H1 (cell line): ENCODE measurements at regions not wholly inside any gene's neighbourhood (a gene's known extent, or its start where the extent isn't known, plus 50 kb on each side); places are given as distances from the start of the nearest gene placed in this dataset.

Source experiments
- CHD7 ChIP-seq: fragments of 300-600 bp; sonication (generic); IDR thresholded peaks from 2 replicates; pipeline ENCODE4 v1.7.1; 2012; ENCODE audit warnings: low read length, moderate library complexity, mild to moderate bottlenecking, inconsistent platforms; ENCODE audit not compliant: insufficient replicate concordance
- POU5F1 ChIP-seq: IDR thresholded peaks from 2 replicates; pipeline ENCODE4 v1.6.1; 2011; ENCODE audit warnings: low read depth, mild to moderate bottlenecking, low read length, moderate library complexity
- SP2 ChIP-seq: IDR thresholded peaks from 2 replicates; pipeline ENCODE4 v1.6.1; 2012; ENCODE audit warnings: mild to moderate bottlenecking, low read length, inconsistent platforms
- TF ChIP-seq, protein P1 (sequence below): IDR thresholded peaks from 2 replicates; pipeline ENCODE4 v1.6.1; 2011; ENCODE audit warnings: low read length, improper control_type of control experiment

DNA sequence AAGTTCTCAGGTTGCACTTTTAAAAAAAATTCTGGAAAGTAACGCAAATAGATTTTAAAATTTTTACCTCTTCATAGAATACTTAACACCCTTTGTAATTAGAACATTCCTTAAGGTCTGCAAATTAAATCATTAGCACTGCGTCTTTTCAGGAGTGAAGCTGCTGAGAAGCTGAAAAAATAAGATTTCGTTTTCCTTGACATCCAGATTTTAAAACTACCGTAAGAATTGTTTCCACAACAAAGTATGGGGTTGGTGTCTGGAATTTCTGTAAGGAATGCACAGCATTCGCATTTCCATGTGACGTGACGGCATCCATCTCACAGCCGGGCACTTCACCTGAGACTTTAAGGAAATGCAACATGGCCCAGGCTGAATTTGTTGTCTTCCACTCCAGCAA lies 76.3 kb upstream of the COX20 start (continued):
- TF ChIP-seq CHD7 (no peak), SP2 (no peak), POU5F1 (no peak)
- TF ChIP-seq, protein P1, sequence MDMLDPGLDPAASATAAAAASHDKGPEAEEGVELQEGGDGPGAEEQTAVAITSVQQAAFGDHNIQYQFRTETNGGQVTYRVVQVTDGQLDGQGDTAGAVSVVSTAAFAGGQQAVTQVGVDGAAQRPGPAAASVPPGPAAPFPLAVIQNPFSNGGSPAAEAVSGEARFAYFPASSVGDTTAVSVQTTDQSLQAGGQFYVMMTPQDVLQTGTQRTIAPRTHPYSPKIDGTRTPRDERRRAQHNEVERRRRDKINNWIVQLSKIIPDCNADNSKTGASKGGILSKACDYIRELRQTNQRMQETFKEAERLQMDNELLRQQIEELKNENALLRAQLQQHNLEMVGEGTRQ, result no peak
